C4-2B (cell line): ENCODE measurements at regions not wholly inside any gene's neighbourhood (a gene's known extent, or its start where the extent isn't known, plus 50 kb on each side); places are given as distances from the start of the nearest gene placed in this dataset.

Experiments
- H3K27ac ChIP-seq: fragments of 450-650 bp; 2 replicates; pipeline ENCODE4 v1.5.1; 2017
- ZFX ChIP-seq: fragments of 450-650 bp; IDR thresholded peaks from 2 replicates; pipeline ENCODE4 v1.6.1; 2017
- TF ChIP-seq, protein P1 (sequence below): fragments of 450-650 bp; conservative IDR thresholded peaks from 2 replicates; pipeline ENCODE4 v1.5.1; 2017; ENCODE audit warnings: mild to moderate bottlenecking

DNA sequence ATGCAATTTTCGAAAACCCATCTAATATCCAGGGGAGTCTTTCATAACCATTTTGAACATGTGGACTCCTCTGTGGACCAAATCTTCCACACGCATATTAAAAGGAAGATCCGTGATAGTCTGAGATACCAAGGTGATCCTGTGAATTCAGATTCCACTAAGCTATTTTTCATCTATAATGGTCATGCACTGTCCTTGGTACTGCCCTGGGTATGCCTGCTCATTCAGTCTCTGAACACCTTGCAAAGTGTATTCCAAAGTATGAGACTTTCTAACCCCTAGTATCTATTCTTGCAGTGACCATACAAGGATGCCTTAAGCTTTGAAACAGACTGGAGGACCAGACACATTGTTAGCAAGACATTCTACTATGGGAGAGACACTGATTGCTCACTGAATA lies 217.6 kb upstream of the CCDC150 start:
- no peak for TF ChIP-seq ZFX
- TF ChIP-seq, protein P1, sequence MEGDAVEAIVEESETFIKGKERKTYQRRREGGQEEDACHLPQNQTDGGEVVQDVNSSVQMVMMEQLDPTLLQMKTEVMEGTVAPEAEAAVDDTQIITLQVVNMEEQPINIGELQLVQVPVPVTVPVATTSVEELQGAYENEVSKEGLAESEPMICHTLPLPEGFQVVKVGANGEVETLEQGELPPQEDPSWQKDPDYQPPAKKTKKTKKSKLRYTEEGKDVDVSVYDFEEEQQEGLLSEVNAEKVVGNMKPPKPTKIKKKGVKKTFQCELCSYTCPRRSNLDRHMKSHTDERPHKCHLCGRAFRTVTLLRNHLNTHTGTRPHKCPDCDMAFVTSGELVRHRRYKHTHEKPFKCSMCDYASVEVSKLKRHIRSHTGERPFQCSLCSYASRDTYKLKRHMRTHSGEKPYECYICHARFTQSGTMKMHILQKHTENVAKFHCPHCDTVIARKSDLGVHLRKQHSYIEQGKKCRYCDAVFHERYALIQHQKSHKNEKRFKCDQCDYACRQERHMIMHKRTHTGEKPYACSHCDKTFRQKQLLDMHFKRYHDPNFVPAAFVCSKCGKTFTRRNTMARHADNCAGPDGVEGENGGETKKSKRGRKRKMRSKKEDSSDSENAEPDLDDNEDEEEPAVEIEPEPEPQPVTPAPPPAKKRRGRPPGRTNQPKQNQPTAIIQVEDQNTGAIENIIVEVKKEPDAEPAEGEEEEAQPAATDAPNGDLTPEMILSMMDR: no peak
- no peak overlapping the region for H3K27ac ChIP-seq

DNA sequence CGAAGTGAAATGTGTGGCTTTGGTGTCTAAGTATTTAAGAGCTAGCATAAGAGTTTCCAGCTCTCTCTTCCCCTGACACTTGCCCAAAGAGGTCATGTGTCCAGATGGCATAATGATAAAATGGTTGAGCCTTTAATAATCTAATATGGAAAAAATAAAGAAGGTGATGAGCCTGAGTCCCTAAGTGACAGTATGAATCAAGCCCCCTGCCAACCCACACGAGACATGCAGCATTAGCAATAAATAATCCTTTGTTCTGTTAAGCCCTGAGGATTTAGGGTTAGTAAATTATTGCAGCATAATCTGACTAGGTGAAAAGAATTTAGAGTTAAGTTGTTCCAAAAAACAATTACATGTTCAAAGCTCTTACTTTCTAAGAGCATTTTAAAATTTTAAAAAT lies 217.2 kb upstream of the CCDC150 start:
- no peak overlapping the region for H3K27ac ChIP-seq
- TF ChIP-seq, protein P1: no peak
- no peak for TF ChIP-seq ZFX

DNA sequence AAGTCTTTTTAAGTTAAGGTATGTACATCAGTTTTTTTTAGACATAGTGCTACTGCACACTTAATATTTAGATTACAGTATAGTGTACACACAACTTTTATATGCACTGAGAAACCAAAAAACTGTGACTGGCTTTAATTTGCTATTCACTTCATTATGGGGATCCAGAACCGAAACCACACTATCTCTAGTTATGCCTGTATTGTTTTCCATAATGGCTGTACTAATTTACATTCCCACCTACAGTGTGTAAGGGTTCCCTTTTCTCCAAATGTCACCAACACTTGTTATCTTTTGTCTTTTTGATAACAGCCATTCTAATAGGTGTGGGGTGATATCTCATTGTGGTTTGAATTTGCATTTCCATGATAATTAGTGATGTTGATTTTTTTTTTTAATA lies 213.4 kb upstream of the CCDC150 start:
- H3K27ac ChIP-seq: no peak overlapping the region
- TF ChIP-seq, protein P1: no peak
- no peak for TF ChIP-seq ZFX

DNA sequence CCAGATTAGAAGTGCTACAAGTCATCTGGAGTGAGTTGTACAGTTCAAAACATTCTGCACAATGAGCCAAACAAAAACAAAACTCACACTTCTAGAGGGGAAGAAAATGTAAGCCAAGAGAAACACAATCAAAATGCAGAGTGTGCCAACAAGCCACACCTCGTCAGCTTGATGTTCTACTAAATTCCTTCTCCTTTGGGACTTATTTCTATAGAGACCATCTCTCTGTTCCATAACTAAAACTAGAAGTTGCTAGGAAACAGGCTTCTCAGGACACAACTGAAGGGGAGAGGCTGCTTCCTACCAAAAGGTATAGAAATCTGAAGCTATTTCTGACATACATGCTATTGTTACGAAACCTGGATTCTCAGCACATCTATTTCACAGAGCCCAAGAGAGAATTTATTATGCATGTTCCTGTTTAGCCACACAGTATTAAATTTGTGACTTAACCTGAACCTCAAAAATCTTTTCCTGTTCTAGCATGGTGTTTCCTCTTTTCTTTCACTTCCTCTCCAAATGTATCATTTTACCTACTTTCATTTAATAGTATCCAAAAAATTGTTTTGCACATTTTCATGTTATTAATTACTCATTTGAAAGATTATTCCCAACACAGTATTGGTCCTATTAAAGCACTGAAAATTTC lies 211.4 kb upstream of the CCDC150 start:
- TF ChIP-seq, protein P1: no peak
- H3K27ac ChIP-seq: no peak overlapping the region

DNA sequence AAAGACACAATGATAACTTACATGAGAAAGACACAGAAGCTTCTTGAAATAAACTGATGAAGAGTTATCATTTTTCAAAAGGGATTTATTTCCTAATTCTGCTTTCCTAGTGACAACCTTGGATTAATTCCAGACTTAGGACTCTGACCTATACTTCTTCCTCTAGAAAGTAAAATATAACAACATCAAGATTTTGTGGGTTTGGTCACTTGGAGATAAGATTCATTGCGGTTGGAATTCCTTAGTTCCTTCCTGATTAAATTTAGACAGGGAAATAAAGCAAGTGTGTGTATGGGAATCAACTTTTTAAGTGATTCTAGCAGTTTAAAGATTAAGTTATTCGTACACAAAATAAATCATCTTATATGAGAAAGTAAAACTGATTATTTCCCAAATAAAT lies 208.4 kb upstream of the CCDC150 start:
- H3K27ac ChIP-seq: no peak overlapping the region
- TF ChIP-seq ZFX: no peak
- TF ChIP-seq, protein P1: no peak

DNA sequence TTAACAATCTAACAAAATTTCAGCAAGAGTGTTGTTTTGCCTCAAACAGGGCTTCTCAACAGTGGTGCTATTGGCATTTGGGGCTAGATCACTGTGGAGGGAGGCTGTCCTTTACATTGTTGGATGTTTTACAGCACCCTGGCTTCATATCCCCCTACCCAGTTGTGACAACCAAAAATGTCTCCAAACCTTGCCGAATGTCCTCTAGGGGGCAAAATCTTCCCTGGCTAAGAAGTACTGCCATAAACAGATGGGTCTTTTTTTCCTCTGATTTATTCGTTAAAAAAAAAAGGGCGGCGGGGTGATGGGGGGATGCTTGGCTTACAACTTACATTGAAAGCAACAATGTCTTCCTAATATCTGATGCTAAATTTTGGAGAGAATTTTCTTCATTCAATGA lies 207.6 kb upstream of the CCDC150 start:
- H3K27ac ChIP-seq: no peak overlapping the region
- no peak for TF ChIP-seq ZFX
- TF ChIP-seq, protein P1: peak; percentile 57

DNA sequence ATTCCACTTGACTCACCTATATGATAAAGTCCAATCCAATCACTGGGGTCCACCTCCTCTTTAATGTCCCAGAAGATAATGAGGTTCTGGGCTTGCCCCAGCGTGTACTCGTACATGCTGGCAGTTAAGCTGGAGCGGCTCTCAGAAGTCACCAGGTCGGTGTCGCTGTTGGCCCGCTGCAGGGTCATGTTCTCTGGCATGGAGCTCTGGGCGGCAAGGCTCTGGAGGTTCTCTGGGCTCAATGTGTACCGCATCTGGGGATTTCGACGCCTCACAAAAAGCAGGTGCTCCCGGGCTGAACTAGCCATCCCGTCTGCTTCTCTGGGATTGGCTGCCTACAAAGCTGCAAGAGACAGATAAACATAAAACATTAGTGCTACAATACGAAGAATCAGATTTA lies 206.4 kb upstream of the CCDC150 start:
- TF ChIP-seq, protein P1: no peak
- TF ChIP-seq ZFX: no peak
- no peak overlapping the region for H3K27ac ChIP-seq
